Pons (tissue), 1 donor: ENCODE measurements at regions not wholly inside any gene's neighbourhood (a gene's known extent, or its start where the extent isn't known, plus 50 kb on each side); places are given as distances from the start of the nearest gene placed in this dataset.

Experiments
- DNase-seq: peaks from one replicate; pipeline ENCODE4 v3.0.0-alpha.2; 2016; ENCODE audit warnings: low spot score

DNA sequence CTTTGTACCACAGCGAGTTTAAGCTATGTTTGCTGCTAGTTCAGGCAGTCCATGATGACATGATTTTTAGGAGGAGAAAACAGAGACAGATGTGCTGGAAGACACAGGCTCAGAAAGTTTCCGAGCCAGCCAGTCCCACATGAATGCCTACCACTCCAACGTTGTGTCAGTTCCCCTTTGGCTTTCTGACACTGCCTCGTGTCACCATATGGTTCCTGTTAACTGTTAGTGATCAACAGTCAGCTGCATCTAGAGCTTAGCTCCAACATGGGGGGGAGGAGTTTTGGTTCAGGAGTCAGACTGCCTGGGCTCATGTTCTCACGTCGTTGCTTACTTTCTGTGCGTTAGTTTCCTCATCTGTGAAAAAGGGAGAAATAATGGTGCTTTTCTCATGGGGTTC is 343.7 kb downstream of the MID1IP1 start:
- no peak for DNase-seq

DNA sequence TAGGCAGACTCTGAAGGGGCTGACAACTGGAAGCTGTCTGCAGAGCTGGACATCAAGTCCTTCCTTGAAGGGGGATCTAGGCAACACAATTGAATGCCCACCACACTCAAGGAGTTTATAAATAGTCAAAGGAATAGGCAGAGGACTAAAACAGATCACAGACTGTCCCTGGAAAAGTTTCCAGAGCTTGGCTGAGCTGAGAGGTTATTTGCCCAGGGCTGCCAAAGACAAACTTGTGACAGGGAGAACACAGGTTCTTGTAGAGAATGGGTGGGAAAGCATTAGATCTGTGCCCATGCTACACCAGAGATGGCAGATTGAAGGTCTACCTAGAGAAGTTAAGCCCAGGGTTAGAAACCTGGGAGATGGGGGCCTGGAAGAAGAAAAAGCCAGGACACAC is 344.6 kb downstream of the MID1IP1 start:
- DNase-seq, result no peak

DNA sequence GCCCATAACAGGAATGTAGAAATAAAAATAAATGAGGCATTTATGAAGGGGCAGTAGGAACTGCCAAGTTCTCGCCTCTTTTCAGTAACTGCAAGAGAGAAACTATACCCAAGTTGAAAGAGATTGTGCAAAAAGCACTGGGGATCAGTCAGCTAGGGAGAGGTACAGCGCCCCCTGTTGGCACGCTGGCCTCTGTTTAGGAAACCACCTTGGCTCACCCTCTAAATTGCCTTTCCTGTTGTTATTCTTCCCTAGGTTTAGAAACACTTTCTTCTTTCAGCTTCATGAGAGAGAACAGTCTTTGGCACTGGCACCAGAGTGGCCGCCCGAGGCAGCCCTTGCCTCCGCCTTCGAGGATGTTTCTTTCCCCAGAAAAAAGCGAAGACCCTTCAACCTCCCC is 348.5 kb downstream of the MID1IP1 start:
- peak; percentile 60 for DNase-seq

DNA sequence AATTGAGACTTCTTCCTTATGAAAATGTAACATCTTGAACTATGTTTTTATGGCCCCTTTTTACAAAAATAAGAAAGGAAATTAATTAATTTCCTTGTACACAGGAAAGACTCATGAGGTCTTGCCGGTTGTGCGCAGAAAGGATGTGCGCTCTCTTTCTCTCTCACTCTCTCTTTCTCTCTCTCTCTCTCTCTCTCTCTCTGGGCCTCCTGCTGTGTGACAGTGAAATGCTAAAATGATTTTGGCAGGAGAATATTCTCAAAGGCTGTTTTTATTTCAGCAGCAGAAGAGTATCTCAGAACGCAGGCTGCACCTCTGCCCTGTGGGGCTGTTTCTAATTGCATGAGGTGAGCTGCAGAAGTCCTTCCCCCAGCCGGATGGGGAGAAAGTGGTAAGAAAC is 349.0 kb downstream of the MID1IP1 start:
- no peak for DNase-seq

DNA sequence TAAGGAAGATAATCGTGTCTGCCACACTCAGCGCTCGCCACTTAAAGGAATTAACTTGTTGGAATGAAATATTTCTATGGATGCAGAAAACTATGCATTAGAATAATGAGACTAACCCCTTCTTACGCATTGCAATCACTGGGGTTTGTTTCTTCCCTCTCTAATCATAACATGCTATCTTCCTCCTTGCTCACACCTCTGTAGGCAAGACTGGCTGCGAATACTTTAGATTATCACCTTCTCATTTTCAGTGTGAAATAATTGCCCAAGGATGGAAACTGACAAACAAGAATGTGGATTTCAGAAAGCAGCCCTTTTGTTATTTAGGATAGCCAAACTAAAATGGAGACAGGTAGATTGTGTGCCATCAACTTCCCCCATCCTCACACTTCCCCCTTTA is 349.4 kb downstream of the MID1IP1 start:
- DNase-seq, result no peak

DNA sequence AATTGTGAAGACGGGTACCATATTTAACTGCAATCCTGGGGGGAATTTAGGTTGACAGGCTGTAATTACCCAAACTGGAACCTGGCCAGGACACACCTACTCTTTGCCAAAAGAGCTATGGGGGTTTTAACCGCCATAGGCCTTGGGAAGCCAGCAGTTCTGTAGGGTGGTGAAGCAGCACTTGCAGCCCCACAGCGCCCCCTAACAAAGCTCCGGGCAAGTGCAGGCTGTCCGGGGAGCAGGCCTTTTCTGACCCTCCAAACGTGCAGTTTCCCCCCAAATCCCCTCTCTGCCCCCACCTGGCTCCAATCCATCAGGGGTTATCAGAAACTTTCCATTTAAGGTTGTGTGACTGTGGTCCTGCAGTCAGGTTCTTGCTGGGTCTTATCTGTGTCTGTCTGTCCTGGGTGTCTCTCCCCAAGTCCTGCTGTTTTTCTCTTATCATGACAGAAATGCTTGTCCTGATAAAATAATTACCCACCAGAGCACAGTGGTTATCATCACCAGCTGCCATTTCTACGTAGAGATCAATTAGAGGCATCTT is 350.9 kb downstream of the MID1IP1 start:
- DNase-seq, result no peak

- no peak for DNase-seq
Measured at GRCh38 chrX:39156051-39156450, 354.8 kb downstream of the MID1IP1 start.

DNA sequence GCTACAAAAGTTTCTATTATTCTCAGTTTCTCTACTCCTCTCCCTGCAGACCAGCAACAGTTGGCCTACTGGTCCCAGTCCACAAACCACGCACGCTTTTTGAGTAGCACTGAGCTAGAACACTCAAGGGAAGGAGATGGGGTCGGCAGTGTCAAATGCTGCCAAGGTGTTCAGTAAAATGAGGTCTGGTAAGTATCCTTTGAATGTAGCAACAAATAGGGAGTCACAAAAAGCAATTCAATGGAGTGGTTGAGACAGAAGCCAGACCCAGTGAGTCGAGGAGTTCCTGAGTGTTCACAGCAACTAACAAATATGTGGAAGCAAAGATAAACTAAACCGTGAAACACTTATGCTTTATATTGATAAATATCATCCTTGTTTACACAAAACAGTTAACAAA is 355.7 kb downstream of the MID1IP1 start:
- DNase-seq, result no peak

DNA sequence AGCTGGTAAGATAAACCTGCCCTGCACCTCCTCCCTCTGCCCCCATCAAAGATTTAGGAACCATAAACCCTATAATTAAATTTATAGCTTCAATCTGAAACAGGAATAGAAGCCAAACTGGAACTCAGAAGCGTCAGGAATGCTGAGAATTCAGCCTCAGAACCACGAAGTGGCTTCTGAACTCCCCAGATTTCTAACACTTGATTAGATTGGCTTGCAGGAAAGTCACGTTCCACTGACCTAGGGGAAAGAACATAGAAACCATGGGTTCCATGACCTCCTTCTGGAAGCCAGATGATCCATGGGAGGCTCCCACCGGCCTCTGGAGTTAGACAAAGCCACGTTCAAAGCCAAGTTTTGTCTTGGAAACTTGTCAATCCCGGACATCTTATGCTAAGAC is 356.5 kb downstream of the MID1IP1 start:
- DNase-seq, result no peak

GRCh38 chrX:39158801-39159657 is 357.8 kb downstream of the MID1IP1 start:
- no peak for DNase-seq

- DNase-seq, result no peak
Measured at GRCh38 chrX:39159921-39160507, 358.8 kb downstream of the MID1IP1 start.

GRCh38 chrX:39161611-39162255 is 360.5 kb downstream of the MID1IP1 start:
- DNase-seq, result no peak

DNA sequence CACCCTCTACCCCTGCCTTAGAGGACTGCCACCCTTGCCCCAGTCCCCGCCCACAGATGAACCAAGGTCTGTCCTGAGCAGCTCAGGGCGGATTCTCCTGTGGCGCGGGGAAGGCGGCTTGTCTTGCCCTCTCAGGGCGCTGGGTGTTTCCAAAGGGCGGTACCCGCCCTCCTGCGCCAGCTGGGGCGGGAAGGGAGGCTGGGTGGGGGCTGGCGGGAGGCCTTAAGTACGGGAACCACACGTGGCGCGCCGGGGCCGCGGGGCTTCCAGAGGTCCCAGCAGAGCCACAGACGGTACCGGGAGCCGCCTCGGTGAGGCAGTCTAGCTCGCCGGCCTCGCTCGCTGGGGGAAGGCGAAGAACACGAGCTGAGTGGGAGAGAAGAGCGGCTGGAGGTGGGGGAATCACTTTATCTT is 361.1 kb downstream of the MID1IP1 start:
- peak; percentile 25 for DNase-seq

DNA sequence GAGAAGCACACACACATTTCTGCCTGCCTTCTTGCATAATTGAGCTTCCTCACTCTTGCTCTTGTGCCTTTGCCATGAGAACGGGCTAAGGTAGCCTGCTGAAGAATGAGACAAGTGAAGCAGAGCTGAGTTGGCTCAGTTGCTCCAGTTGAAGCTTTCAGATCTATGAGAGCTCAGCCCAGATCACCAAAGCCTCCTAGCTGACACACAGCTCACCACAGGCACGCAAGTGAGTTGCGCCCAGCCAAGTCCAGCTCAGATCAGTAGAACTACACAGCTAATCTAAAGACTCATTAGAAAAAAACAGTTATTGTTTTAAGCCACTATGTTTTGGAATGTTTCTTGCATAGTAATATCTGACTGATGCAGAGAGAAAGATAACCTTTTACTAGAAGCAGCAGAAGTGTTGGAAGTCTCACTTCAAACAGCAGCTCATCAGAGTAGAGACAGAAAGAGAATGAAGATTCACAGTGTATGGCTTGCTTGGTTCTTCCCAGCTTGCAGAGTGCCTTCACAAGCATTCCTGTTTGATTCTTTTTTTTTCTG is 362.4 kb downstream of the MID1IP1 start:
- DNase-seq, result no peak

DNA sequence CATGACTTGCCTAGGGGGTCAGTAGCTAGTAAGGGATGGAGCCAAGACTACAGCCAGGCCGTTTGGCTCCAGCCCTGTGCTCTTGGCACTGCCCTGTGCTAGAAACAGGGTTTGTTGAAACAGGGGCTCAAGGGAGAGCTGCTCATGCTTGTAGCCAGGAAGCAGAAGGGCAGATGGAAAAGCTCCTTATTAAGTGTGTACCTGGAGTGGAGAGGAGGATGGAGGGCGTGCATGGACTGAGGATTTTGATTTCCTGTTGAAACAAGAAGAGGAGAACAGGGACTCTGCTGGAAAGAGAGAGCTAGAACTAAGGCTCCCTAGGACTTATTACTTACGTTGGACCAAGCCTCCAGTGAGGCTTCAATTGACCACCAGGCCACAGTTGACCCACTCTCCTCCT is 363.0 kb downstream of the MID1IP1 start:
- DNase-seq, result no peak

DNA sequence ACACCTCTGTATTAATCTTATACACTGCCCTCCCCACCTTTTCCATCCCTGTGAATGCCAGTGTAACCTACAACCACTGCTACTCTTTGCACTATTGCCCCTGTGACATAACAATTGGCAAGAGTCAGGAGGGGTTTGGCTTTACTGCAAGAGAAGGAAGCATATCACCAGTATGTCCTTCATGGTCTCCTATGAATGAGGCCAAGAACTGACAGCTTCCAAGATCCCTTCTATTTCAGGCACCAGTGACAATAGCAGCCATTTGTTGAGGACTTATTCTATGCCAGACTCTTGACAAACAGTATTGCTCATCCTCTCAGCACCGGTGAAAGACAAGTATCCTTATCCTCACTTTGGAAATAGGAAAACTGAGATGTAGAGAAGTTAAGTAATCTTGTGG is 363.9 kb downstream of the MID1IP1 start:
- DNase-seq, result no peak

GRCh38 chrX:39165773-39166172 is 364.5 kb downstream of the MID1IP1 start:
- no peak for DNase-seq

DNA sequence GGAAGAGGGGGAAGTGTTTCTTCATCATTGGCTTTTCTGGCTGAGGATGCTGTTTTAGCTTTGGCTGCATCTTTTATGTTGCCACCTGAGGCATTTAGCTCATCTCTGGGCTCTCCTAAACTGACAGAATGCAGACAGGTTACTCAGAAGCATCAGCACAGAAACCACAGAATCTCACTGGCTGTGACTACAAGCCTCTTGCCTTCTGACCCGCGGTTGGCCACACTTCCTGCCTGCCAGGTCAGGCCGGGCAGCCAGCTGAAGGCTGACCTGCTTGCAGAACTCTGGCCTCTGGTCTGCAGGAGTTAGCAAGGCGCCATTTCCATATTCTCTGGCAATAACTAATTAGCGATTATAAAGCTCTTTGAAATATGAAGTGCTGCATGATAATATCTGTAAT is 366.5 kb downstream of the MID1IP1 start:
- no peak for DNase-seq

DNA sequence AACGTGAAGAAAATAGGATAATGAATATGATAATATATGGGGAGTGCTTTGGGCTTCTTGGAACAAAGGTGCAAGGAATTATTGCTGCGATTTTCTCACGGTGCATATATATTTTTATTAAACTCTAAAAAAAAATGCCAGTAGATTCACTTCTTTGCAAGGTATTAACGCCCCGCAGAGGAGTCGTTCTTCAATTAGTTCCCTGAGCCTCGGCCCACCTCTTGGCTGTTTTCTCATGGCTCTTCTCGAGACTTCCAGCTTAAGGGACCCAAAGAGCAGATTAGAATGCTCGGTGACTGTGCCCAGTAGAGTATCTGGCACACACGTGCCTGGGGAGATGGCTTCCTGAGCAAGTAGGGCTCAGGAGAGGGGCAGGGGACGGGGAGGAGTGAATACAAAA is 367.4 kb downstream of the MID1IP1 start:
- no peak for DNase-seq

DNA sequence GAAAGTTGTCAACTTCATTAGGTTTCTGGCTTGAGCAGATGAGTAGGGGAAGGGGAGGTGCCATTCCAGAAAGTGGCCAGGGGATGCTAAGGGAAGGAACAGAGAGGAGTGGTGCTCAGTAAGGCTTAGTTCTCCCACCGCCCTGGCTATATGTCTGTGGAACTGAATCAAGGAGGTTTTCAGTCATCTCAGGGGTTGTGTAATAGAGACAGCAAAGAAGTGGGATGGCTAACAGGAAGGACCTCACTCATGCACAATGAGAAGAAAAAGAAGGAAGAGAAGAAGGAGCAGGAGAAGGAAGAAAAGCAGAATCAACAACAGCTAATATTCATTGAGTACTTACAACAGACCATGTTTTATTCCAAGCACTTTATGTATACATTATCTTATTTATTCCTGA is 368.7 kb downstream of the MID1IP1 start:
- DNase-seq, result no peak

- DNase-seq, result no peak
Measured at GRCh38 chrX:39170464-39170863, 369.2 kb downstream of the MID1IP1 start.

DNA sequence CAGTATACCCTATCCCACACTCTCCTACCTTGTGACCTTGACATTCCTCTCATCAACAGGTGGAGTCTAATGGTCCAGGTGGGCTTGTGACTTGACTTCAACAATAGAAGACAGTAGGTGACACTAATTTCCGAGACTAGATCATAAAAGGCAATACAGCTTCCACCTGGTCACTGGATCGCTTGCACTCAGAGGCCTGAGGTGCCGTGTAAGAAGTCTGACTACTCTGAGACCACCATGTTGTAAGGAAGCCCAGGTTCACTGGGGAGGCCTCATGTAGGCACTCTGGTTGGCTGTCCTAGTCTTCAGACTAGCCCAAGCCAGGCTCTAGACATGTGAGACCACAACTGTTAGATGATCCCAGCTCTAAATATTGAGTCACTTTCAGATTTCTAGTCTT is 370.4 kb downstream of the MID1IP1 start:
- DNase-seq, result no peak
